ENCODE measurements at regions not wholly inside any gene's neighbourhood (a gene's known extent, or its start where the extent isn't known, plus 50 kb on each side); places are given as distances from the start of the nearest gene placed in this dataset.

GRCh38 chr5:165892383-165892782 lies 2387.0 kb downstream of the MAT2B start:
- no peak for TF ChIP-seq ZFP3 (CRISPR knock-in tag; IDR thresholded peaks at IDR 0.05)
- no peak for TF ChIP-seq PATZ1 (CRISPR knock-in tag; IDR thresholded peaks at IDR 0.05; ENCODE audit: borderline replicate concordance)
- no peak for TF ChIP-seq ZFP30 (CRISPR knock-in tag; IDR thresholded peaks at IDR 0.05)
- no peak for TF ChIP-seq CREB5 (CRISPR knock-in tag; IDR thresholded peaks at IDR 0.05; ENCODE audit: low read depth)
- TF ChIP-seq SNAI2 (CRISPR knock-in tag; IDR thresholded peaks at IDR 0.05) = no peak
- TF ChIP-seq TSHZ2 (CRISPR knock-in tag; IDR thresholded peaks at IDR 0.05) = no peak
- no peak for TF ChIP-seq ESRRG (CRISPR knock-in tag; IDR thresholded peaks at IDR 0.05)
- TF ChIP-seq TOX (CRISPR knock-in tag; IDR thresholded peaks at IDR 0.05; ENCODE audit: borderline replicate concordance) = no peak
- no peak for TF ChIP-seq OSR1 (CRISPR knock-in tag; IDR thresholded peaks at IDR 0.05)
- no peak for TF ChIP-seq BACH2 (CRISPR knock-in tag; IDR thresholded peaks at IDR 0.05; ENCODE audit: borderline replicate concordance)
- no peak for TF ChIP-seq TCF4 (CRISPR knock-in tag; IDR thresholded peaks at IDR 0.05; ENCODE audit: borderline replicate concordance)
- TF ChIP-seq ZNF8 (CRISPR knock-in tag; IDR thresholded peaks at IDR 0.05) = no peak

Data from SK-N-SH treated with all-trans-retinoic acid at 6 μM for 48 hours (cell line).